CD4-positive, alpha-beta T cell treated with Interferon gamma for 1 hour (primary cell): ENCODE measurements at regions not wholly inside any gene's neighbourhood (a gene's known extent, or its start where the extent isn't known, plus 50 kb on each side); places are given as distances from the start of the nearest gene placed in this dataset.

Experiments used
- DNase-seq: peaks from one replicate; pipeline ENCODE4 v3.0.0-alpha.2; 2020

DNA sequence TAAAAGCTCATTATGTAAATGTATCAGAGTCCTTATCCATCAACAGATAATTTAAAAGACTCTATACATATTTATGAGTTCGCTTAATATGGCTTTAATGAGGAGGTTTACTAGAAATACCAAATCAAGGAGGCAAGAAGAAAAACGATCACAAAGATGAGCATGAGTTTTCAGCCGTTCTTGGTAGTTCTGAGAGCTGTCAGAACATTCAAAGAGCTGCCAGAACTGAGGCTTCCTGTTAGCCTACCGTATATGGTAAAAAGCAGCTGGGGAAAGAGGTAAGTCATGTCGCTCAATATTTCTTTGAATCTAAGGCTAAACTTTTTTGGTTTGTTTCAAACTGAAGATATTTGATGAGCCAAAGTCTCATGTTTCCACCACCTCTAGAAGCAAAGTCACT lies 115.3 kb upstream of the PLXNC1 start:
- DNase-seq, result no peak

DNA sequence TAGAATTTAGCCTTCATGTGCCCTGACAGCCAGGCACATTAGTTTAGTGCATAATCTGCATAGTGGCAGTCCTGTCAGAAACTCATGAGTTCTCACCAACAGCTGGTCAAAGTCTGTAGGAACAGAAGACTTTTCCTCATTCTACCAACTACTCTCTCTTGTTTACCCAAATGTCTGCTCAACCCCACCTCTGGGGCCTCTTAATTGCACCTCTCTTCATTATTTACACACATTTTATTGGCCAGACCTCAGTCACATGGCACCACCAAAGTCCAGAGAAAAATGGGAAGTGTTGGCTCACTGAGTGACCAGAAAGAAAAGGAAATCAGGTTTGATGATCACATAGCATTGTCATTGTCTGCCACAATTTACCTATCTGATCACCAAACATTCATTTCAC lies 114.6 kb upstream of the PLXNC1 start:
- DNase-seq, result no peak

DNA sequence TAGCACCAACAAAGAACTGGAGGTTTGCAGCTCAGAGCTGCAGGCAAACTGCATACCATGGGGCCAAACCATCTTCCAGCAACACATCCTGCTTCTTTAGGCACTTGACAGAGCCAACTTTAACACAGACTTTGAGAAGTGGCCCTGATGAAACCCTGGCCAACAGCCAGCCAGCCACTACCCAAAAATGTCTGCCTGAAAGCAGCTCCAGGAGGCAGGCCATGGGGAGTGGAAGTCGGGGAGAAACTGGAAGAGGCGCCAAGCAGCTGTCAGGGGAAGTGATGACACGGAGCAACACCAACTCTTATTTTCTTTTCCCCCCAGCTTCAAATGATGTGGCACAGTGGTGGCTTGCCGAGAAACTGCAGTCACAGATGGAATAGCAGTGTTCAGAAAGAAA lies 110.9 kb upstream of the PLXNC1 start:
- no peak for DNase-seq

DNA sequence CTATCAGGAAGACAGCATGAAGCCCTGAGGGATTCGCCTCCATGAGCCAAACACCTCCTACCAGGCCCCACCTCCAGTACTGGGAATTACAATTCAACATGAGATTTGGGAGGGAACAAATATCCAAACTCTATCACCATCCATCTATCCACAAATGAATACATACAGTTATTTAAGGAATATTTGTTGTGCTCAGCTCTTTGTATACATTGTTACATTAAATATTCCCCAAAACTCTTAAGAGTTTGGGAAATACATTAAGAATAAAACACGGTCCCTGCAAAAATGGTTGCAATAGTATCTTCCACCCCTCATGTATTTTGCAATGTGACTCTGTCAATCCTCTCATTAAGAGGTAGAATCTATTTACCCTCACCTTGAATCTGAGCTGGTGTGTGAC lies 109.8 kb upstream of the PLXNC1 start:
- DNase-seq, result no peak

DNA sequence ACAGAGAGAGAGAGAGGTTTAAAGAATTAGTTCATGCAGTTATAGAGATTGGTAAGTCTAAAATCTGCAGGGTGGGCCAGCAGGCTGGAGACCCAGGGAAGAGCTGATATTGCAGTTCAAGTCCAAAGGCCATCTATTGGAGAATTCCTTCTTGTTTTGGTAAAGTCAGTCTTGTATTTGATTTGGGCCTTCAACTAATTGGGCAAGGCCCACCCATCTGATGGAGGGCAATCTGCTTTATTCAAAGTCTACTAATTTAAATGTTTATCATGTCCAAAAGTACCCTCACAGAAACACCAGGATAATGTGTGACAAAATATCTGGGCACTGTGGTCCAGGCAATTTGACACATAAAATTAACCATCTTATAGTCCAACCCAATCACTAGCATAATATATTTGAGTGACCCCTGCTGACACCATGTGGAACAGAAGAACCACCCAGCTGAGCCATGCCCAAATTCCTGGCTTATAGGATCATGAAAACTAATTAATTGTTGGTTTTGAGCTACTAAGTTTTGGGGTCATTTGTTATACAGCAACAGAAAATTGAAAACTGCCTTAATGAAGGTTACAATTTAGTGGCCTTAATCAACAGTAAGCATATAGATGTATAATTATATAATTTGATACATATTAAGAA lies 109.1 kb upstream of the PLXNC1 start:
- DNase-seq, result no peak

DNA sequence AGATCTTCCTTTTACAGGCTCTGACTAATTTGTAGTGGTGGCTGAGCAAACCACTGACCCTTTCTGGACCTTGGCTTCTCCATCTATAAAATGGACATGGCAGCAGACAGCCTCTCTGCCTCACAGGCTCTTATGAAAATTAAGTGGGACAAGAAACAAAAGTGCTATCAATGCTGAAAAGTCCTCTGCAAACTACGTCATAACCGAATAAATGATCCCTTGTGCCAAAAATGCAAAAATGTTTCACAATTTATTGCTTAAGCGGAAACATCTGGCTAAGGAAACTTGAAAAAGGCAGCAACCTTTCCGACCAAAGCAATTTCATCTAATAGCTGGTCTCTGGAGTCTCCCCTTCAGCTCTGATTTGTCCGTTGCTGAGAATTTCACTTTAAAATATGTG lies 108.5 kb upstream of the PLXNC1 start:
- DNase-seq, result no peak

DNA sequence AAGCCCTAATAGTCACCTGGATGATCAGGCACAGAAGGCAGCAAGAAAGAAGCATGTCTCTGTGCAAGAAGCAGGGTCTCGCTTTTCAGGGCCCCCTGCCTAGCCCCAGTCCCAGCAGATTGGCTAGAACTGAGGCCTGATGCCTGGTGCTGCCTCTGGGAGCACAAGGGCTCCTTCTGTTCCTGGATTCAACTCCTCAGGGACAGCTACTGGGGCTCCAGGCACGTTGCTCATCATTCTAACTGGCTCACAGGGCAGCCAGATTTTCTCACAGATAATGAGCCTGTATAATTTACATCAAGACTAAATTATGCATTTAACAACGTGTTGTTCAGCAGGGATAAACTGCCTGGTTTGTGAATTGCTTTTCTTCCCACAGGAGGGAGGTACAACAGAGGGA lies 106.5 kb upstream of the PLXNC1 start:
- no peak for DNase-seq

DNA sequence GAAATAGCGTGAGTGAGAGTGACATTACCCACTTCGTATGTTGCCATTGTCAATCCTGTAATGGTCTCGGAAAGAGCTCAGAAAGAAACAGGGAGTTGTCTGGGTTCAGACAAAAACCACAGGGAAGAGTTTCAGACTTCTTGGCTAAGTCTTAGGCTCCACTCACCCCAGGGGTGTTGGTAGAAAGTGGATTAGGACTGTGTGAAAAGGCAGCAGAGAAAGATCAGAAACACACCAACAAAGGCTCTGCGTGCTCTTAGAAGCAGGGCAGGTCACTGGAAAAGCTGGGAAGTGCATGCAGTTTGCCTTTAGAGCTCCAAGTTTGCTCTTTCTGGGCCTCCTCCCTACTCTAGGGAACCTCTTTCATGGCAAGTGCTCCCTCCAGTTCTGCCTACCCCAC lies 106.1 kb upstream of the PLXNC1 start:
- no peak for DNase-seq

DNA sequence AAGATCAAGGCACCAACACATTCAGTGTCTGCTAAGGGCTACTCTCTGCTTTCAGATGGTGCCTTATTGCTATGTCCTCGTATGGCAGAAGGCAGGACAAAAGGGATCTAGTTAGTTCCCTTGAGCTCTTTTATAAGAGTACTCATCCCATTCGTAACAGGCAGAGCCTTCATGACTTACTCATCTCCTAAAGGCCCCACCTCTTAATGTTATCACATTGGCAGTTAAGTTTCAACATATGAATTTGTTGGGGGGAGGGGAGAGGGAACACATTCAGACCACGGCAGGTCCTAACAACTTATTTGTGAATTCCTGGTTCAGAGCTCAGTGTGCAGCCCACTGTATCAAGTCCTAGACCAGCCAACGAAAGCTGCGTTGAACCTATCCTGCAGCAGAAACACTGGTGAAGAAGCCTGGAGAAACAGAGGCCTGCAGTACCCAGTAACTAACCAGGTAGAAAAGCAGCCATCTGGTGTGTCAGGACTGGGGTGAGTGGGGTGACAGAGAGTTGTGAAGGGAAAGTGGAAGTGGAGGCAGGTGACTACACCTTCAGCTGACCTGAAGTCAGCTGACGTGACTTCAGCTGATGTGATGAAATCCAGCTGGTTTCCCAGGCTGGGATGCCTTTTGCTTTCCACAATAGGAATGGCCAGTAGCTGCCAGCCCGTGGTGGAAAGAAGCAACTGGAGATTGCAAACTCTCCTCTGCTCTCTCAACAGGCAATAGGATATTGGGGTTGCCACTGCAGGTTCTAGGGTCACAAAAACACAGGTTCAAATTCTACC lies 101.6 kb upstream of the PLXNC1 start:
- DNase-seq, result no peak

DNA sequence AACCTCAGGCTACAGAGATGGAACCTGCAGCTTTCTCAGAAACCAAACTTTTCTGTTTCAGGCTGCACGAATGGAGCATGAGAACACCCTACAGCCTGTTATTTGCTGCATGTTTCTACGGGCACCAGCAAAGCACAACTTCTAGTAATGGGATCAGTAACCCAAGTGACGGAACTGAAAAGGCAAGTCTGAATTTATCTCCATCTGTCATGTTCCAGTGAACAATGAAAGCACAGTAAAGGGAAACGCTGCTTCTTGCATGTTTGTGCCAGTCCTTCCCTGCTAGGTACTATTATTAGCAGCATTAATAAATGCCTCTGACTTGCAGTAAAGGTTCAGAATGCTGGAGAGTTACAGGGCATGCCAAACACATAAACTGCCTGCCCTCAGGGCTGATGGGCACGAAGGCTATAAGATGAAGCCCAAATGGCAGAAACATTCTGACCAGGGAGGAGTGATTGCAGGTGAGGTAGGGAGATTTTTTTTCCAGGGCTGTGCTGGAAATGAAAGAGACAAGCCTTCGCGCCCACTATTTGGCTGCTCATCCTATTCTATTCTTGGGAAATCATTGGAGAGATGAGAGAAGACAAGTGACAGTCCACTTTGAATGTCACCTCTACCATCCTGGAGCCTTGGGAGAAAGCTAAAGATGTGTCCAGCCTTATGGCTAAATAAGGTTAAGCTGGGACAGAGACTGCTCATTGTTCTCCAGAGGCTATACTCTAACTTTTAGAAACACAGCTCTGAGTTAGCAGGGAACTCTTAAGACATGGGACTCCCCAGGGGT lies 100.4 kb upstream of the PLXNC1 start:
- no peak for DNase-seq

DNA sequence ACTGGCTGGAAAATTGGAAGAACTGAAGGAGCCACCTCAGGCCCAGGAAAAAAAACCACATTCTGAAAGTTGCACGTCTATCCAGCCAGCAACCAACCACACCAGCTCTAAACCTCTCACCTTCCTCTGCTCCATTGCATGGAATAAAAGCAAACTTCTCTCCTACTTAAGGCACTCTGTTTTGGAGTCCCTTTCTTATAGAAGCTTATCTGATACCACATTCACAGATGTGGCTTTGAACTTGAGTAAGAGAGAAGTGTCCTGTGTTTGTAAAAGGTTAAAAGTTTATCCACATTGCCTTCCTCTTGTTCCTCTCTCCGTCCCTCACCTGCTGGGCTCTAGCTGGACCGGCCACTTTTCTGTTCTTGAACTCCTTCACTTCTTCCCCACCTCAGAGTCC lies 99.6 kb upstream of the PLXNC1 start:
- DNase-seq, result no peak

DNA sequence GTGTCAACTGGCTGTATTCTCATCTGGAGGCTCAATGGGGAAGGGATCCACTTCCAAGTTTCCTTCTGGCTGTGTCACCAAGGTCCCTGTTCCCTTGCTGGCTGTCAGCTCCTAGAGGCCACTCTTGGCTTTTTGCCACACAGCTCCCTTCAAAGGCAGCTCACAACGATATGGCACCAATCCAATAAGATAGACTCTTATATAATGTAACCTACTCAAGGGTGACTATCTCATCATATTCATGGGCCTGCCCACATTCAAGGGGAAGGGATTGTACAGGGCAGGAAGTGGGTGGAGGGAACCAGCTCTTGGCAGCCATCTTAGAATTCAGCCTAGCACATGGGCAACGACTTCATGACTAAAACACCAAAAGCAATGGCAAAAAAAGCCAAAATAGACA lies 98.7 kb upstream of the PLXNC1 start:
- no peak for DNase-seq

DNA sequence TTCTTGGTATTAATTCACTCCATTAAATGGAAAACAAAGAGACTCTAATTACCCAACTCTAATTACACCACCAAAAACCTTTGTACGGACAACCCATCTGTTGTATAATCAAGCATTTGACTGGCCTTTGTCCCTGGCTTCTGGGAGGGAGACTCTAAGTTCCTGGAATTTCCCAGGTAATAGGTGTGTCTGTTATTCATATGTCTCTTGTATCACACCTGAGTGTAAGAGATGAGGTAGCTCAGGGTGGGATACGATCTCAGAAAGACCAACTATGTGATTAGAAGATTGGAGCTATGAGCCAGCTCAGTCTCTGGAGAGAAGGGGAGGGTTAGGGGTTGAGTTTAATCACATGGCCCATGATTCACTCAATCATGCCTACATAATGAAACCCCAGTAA lies 94.7 kb upstream of the PLXNC1 start:
- no peak for DNase-seq

DNA sequence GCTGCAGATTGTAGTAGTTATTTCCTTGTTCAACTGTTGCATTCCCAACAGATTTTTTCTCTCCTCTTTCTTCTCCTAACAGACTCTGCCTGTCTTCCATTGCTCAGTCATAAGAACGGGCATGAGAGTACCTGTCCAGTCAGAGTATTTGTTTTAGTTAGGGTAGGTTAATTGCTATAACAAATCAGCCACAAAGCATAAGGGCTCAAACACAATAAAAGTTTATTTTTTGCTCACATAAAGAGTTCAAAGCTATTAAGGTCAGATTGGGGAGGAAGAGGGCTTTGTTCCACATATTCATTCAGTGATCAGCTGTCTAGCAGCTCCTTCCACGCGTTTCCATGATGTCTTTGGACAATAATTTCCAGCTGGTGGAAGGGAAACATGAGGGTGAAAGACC lies 92.8 kb upstream of the PLXNC1 start:
- no peak for DNase-seq

DNA sequence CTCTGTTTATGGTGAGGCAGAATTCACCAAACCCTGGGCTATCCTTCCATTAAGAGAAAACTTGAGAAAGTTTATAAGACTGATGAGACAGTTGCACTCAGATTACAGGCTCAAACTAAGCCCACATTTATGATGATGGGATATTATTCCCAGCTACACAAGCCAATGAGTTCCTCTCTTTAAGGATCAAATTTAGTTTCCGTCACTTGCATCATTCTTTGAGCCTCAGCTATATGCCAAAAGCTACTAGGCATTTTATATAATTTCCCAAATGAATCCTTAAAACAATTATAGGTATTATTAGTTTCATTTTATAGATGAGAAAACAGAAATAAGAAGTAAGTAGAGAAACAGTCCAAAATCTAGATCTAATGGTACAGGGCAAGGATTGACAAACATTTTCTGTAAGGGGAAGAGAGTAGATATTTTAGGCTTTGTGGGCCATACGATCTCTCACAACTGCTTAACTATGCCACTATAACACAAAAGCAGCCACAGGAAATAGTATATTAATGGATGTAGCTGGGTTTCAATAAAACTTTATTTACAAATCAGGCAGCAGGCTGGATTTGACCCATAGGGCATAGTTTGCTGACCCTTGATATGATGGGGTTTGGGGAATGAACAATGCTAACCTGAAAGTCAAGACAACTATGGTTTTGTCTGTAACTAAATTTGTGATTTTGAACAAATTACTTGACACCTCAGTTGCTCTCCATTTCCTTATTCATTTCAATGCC lies 91.8 kb upstream of the PLXNC1 start:
- DNase-seq, result no peak

DNA sequence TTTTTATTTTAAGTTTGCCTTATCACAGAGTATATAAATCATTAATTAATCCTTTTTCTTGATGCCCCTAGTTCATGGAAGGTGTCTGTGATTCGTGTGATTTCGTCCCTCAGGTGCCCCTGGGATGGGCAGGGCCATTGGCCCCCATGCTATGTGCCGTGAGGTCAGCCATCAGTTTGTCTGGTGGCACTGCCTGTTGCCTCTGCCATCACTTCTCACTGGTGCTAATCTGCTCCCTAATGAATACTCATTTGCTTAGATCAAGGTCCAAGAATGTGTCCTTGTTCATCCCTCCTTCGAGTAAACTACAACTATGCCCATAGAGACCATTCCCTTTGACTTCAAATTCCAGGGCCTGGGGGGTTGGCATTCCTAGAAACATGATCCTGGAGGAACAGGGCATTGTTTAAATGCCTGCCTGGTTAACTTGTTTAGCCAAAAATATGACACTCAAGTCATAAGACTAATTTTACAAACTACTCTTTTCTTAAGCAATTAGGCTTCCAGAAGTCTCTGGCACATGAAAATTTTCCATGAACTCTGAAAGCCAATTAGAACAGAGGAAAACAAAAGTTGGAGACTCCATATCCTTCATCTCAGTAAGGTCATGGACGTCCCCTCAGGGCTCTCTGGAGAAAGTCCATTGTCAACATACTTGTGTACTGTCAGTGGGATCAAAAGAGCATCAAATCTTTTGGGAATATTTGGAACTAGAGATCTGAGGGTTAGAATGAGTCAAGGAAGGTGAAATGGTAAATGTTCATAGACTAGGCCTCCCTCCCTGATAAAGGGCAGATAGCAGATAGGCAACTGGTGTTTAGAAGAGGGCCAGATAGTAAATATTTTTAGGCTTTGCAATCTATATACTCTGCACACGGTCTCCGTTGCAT lies 90.9 kb upstream of the PLXNC1 start:
- DNase-seq, result no peak

DNA sequence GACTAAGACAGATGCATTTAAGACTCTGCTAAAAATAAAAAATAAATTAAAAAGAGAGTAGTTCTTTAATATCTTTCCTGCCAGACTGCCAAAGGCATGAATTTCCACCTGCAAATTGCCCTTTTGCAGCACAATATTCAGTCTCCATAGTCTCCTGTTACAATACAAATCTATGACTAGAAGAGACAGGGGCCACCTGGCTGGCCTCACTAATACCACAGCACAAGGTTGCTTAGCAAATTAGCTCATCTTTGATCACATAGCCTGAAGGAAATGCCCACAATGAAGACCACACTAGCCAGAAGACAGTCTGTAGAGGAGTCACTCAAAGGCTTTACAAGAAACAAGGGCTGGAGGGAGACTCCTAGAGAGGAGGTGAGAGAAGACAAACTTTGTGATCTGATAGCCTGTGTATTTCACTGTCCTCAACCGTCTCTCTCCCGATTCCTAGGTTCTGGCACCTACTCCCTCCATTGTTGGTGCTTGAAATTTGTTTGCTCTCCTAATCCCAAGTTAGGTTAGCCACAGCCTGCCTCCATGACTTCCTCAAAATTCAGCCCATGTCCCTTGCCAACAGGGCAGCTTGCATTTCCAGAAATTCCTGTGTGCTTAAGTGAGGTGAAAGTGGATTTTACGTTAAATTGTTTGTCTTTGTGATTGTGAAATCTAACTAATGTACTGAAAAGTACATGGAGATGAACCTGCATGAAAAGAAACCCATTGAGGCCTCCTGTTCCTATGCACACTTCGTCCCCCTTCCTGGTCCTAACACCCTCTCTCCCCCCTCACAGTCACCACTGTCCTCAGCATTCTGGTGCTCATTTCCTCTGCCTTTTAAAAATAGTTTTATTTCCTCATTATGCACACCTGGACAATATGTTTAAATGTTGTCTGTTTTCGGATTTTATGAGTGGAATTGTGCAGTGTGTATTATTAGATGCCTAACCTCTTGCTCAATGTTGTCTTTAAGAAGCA lies 88.7 kb upstream of the PLXNC1 start:
- no peak for DNase-seq

DNA sequence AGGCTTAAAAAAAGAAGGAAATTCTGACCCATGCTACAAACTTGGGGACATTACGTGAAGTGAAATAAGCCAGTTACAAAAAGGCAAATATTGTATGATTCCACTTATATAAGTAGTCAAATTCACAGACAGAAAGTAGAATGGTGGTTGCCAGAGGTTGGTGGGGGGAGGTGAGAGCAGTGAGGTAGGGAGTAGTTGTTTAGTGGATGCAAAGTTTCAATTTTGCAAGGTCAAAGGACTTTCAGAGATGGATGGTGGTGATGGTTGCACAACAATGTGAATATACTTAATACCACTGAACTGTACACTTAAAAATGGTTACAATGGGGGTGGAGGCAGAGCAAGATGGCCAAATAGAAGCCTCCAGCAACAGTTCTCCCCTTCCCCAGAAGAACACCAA lies 86.2 kb upstream of the PLXNC1 start:
- no peak for DNase-seq

DNA sequence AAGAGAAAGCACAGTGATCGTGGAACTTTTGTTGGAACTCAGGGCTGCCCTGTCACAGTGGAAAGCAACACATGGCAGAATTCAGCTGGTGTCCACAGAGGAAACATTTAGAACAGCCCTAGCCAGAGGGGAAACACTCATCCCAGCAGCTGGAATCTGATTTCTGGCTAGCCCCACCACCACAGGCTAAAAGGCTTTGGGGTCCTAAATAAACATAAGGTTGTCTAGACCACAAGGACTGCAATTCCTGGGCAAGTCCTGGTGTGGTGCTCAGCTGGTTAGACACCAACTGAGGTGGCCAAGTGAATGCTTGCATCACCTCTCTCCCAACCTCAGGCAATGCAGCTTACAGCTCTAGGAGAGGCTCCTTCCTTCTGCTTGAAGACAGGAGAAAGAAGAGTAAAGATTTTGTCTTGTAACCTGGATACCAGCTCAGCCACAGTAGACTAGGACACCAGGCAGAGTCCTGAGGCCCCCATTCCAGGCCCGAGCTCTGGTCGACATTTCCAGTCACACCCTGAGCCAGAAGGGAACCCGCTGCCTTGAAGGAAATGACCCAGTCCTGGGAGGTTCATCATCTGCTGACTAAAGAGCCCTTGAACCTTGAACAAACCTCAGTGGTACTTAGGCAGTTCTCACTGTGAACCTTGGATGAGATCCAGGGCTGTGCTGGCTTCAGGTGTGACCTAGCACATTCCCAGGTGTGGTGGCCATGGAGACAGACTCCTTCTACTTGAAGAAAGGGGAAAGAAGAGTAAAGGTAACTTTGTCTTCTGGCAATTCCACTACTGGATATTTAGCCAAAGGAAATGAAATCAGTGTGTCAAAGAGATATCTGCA lies 85.4 kb upstream of the PLXNC1 start:
- no peak for DNase-seq

DNA sequence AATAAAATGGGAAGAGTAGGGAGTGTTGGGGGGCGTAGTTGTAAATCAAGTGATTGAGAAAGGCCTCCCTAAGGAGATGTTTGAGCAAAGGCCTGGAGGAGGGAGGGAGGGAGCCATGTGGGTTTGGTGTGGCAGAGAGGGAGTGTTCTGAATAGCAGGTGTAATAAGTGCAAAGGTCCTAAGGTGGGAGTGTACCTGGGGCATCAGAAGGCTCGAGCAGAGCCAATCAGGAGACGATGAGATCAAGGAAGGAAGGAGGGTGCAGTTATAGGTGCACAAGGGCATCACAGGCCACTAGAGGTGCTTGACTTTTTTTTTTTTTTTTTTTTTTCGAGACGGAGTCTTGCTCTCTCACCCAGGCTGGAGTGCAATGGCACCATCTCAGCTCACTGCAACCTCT lies 77.9 kb upstream of the PLXNC1 start:
- DNase-seq, result no peak
